ENCODE measurements at regions not wholly inside any gene's neighbourhood (a gene's known extent, or its start where the extent isn't known, plus 50 kb on each side); places are given as distances from the start of the nearest gene placed in this dataset.
"Not testable (repeated sequence)": the region's sequence is repeated elsewhere in the genome, so short reads cannot be mapped to it uniquely, and the experiment has no call there.

DNA sequence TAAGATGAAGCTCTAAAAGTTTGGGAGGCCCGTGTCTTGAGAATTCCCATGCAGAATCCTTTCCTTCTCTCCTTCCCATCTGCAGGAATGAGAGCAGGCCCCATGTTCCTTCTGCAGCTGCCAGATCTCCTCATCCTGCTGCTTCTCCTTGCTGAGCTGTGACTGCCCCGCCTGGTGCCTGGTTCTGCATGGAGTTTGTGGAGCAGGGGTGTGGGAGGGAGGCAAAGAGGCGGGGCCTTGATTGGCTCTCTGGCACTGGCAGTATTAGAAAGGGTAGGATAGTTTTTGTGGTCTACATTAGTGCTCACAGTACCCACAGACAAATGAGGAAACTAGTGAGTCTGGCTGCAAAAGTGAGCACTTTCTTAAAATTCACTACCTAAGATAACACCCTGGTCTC is 91.1 kb upstream of the CLPB start:
- H3K4me3 ChIP-seq (ENCODE audit: low read length in 2 of 2) = no peak overlapping the region

DNA sequence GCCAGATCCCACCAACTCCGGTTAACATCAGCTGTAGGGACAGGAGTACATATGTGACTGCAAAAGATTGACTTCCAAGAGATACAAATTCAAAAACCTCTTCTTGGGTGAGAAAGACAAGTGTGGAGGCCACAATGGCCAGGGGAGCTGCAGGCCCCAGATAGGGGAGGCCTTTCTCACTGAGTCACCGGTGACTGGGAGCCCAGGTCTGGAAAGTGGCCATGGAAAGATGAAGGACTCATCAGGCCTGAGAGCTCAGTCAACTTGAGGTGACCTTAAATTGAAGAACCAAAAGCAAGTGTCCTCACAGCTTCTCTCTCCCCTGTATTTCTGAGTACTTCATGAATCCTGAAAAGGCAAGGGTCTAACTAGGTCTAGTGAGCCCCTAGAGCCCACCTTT is 90.4 kb upstream of the CLPB start:
- no peak overlapping the region for H3K27ac ChIP-seq (ENCODE audit: low read depth in 2 of 2, low read length in 2 of 2)

More for the DNA sequence above, 91.1 kb upstream of the CLPB start:
- H3K9me3 ChIP-seq (ENCODE audit: control insufficient read depth in 2 of 2, low read length in 2 of 2) = no peaks in the 10 kb centered on the region
- H3K36me3 ChIP-seq (ENCODE audit: control insufficient read depth in 2 of 2, insufficient read depth in 2 of 2, low read length in 2 of 2) = no peaks in the 10 kb centered on the region
- H3K4me1 ChIP-seq (ENCODE audit: control insufficient read depth in 2 of 2, insufficient read depth in 2 of 2, low read length in 2 of 2) = no peaks in the 10 kb centered on the region
- no peak overlapping the region for H3K9ac ChIP-seq (ENCODE audit: low read depth in 1 of 2, low read length in 2 of 2)
- H3K27ac ChIP-seq (ENCODE audit: low read depth in 2 of 2, low read length in 2 of 2) = no peak overlapping the region
- no peaks in the 10 kb centered on the region for H3K27me3 ChIP-seq (ENCODE audit: control insufficient read depth in 2 of 2, insufficient read depth in 2 of 2, low read length in 2 of 2)

GRCh38 chr11:72523991-72524390 is 89.7 kb upstream of the CLPB start:
- Histone ChIP-seq H3K27ac (ENCODE audit: low read depth in 2 of 2, low read length in 2 of 2) (no peak overlapping the region), H3K36me3 (ENCODE audit: control insufficient read depth in 2 of 2, insufficient read depth in 2 of 2, low read length in 2 of 2) (no peaks in the 10 kb centered on the region), H3K4me1 (ENCODE audit: control insufficient read depth in 2 of 2, insufficient read depth in 2 of 2, low read length in 2 of 2) (peaks cover 0 to 1% of the 10 kb centered on the region in 2 donors), H3K27me3 (ENCODE audit: control insufficient read depth in 2 of 2, insufficient read depth in 2 of 2, low read length in 2 of 2) (no peaks in the 10 kb centered on the region), H3K4me3 (ENCODE audit: low read length in 2 of 2) (no peak overlapping the region), H3K9ac (ENCODE audit: low read depth in 1 of 2, low read length in 2 of 2) (no peak overlapping the region), H3K9me3 (ENCODE audit: control insufficient read depth in 2 of 2, low read length in 2 of 2) (no peaks in the 10 kb centered on the region)

More for the DNA sequence above, 90.4 kb upstream of the CLPB start:
- Histone ChIP-seq H3K9ac (ENCODE audit: low read depth in 1 of 2, low read length in 2 of 2) (no peak overlapping the region), H3K36me3 (ENCODE audit: control insufficient read depth in 2 of 2, insufficient read depth in 2 of 2, low read length in 2 of 2) (no peaks in the 10 kb centered on the region), H3K9me3 (ENCODE audit: control insufficient read depth in 2 of 2, low read length in 2 of 2) (no peaks in the 10 kb centered on the region), H3K4me3 (ENCODE audit: low read length in 2 of 2) (no peak overlapping the region), H3K4me1 (ENCODE audit: control insufficient read depth in 2 of 2, insufficient read depth in 2 of 2, low read length in 2 of 2) (no peaks in the 10 kb centered on the region), H3K27me3 (ENCODE audit: control insufficient read depth in 2 of 2, insufficient read depth in 2 of 2, low read length in 2 of 2) (no peaks in the 10 kb centered on the region)

- H3K27ac ChIP-seq (ENCODE audit: low read depth in 2 of 2, low read length in 2 of 2) = no peak overlapping the region
- H3K36me3 ChIP-seq (ENCODE audit: control insufficient read depth in 2 of 2, insufficient read depth in 2 of 2, low read length in 2 of 2) = no peaks in the 10 kb centered on the region
These were observed 87.9 kb upstream of the CLPB start for GRCh38 chr11:72522186-72522585.

DNA sequence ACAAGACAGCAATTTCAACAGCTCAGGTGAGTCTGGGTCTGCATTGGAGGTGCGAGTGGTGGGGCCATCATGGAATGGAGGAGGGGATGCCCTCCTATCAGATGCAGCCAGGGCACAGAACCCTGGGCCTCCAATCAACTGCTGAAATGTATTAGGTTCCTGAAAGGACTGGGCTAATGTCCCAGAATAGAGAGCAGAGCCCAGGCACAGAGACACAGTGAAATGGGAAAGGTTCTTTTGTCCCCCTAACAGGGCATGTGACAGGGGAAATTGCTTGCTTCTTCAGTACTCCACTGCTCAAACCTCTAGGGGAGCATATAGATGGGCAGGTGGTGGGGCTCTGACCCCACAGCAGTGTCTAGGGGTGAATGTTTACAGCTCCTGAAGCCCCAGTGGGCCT is 87.3 kb upstream of the CLPB start:
- Histone ChIP-seq H3K27ac (ENCODE audit: low read depth in 2 of 2, low read length in 2 of 2) (no peak overlapping the region), H3K27me3 (ENCODE audit: control insufficient read depth in 2 of 2, insufficient read depth in 2 of 2, low read length in 2 of 2) (no peaks in the 10 kb centered on the region), H3K4me1 (ENCODE audit: control insufficient read depth in 2 of 2, insufficient read depth in 2 of 2, low read length in 2 of 2) (peaks cover 0 to 2% of the 10 kb centered on the region in 2 donors), H3K9ac (ENCODE audit: low read depth in 1 of 2, low read length in 2 of 2) (no peak overlapping the region), H3K4me3 (ENCODE audit: low read length in 2 of 2) (no peak overlapping the region), H3K36me3 (ENCODE audit: control insufficient read depth in 2 of 2, insufficient read depth in 2 of 2, low read length in 2 of 2) (no peaks in the 10 kb centered on the region), H3K9me3 (ENCODE audit: control insufficient read depth in 2 of 2, low read length in 2 of 2) (no peaks in the 10 kb centered on the region)

More at GRCh38 chr11:72522186-72522585, 87.9 kb upstream of the CLPB start:
- H3K4me3 ChIP-seq (ENCODE audit: low read length in 2 of 2) = no peak overlapping the region
- no peaks in the 10 kb centered on the region for H3K27me3 ChIP-seq (ENCODE audit: control insufficient read depth in 2 of 2, insufficient read depth in 2 of 2, low read length in 2 of 2)
- no peak overlapping the region for H3K9ac ChIP-seq (ENCODE audit: low read depth in 1 of 2, low read length in 2 of 2)
- H3K9me3 ChIP-seq (ENCODE audit: control insufficient read depth in 2 of 2, low read length in 2 of 2) = no peaks in the 10 kb centered on the region
- peaks cover 0 to 2% of the 10 kb centered on the region in 2 donors for H3K4me1 ChIP-seq (ENCODE audit: control insufficient read depth in 2 of 2, insufficient read depth in 2 of 2, low read length in 2 of 2)

GRCh38 chr11:72520815-72521214 is 86.5 kb upstream of the CLPB start:
- H3K4me3 ChIP-seq (ENCODE audit: low read length in 2 of 2) = no peak overlapping the region

GRCh38 chr11:72519882-72520281 is 85.6 kb upstream of the CLPB start:
- not testable (repeated sequence) for H3K4me1 ChIP-seq (ENCODE audit: control insufficient read depth in 2 of 2, insufficient read depth in 2 of 2, low read length in 2 of 2)

More at GRCh38 chr11:72520815-72521214, 86.5 kb upstream of the CLPB start:
- no peak overlapping the region for H3K9ac ChIP-seq (ENCODE audit: low read depth in 1 of 2, low read length in 2 of 2)
- no peaks in the 10 kb centered on the region for H3K36me3 ChIP-seq (ENCODE audit: control insufficient read depth in 2 of 2, insufficient read depth in 2 of 2, low read length in 2 of 2)
- H3K27me3 ChIP-seq (ENCODE audit: control insufficient read depth in 2 of 2, insufficient read depth in 2 of 2, low read length in 2 of 2) = no peaks in the 10 kb centered on the region
- H3K27ac ChIP-seq (ENCODE audit: low read depth in 2 of 2, low read length in 2 of 2) = no peak overlapping the region
- H3K4me1 ChIP-seq (ENCODE audit: control insufficient read depth in 2 of 2, insufficient read depth in 2 of 2, low read length in 2 of 2) = peaks cover 0 to 2% of the 10 kb centered on the region in 2 donors
- H3K9me3 ChIP-seq (ENCODE audit: control insufficient read depth in 2 of 2, low read length in 2 of 2) = no peaks in the 10 kb centered on the region

GRCh38 chr11:72519220-72519881 is 85.0 kb upstream of the CLPB start:
- Histone ChIP-seq H3K9me3 (ENCODE audit: control insufficient read depth in 2 of 2, low read length in 2 of 2) (no peaks in the 10 kb centered on the region), H3K4me1 (ENCODE audit: control insufficient read depth in 2 of 2, insufficient read depth in 2 of 2, low read length in 2 of 2) (peaks cover 0 to 2% of the 10 kb centered on the region in 2 donors), H3K27me3 (ENCODE audit: control insufficient read depth in 2 of 2, insufficient read depth in 2 of 2, low read length in 2 of 2) (no peaks in the 10 kb centered on the region), H3K9ac (ENCODE audit: low read depth in 1 of 2, low read length in 2 of 2) (no peak overlapping the region), H3K4me3 (ENCODE audit: low read length in 2 of 2) (peak overlapping the region; percentile 14 to 51), H3K27ac (ENCODE audit: low read depth in 2 of 2, low read length in 2 of 2) (no peak overlapping the region), H3K36me3 (ENCODE audit: control insufficient read depth in 2 of 2, insufficient read depth in 2 of 2, low read length in 2 of 2) (no peaks in the 10 kb centered on the region)

More at GRCh38 chr11:72519882-72520281, 85.6 kb upstream of the CLPB start:
- H3K9ac ChIP-seq (ENCODE audit: low read depth in 1 of 2, low read length in 2 of 2); H3K27me3 ChIP-seq (ENCODE audit: control insufficient read depth in 2 of 2, insufficient read depth in 2 of 2, low read length in 2 of 2); H3K9me3 ChIP-seq (ENCODE audit: control insufficient read depth in 2 of 2, low read length in 2 of 2); H3K27ac ChIP-seq (ENCODE audit: low read depth in 2 of 2, low read length in 2 of 2); H3K36me3 ChIP-seq (ENCODE audit: control insufficient read depth in 2 of 2, insufficient read depth in 2 of 2, low read length in 2 of 2); H3K4me3 ChIP-seq (ENCODE audit: low read length in 2 of 2): not testable (repeated sequence)

- Histone ChIP-seq H3K9ac (ENCODE audit: low read depth in 1 of 2, low read length in 2 of 2) (no peak overlapping the region), H3K27ac (ENCODE audit: low read depth in 2 of 2, low read length in 2 of 2) (no peak overlapping the region), H3K9me3 (ENCODE audit: control insufficient read depth in 2 of 2, low read length in 2 of 2) (peaks cover 0 to 6% of the 10 kb centered on the region in 2 donors), H3K36me3 (ENCODE audit: control insufficient read depth in 2 of 2, insufficient read depth in 2 of 2, low read length in 2 of 2) (no peaks in the 10 kb centered on the region), H3K27me3 (ENCODE audit: control insufficient read depth in 2 of 2, insufficient read depth in 2 of 2, low read length in 2 of 2) (no peaks in the 10 kb centered on the region), H3K4me1 (ENCODE audit: control insufficient read depth in 2 of 2, insufficient read depth in 2 of 2, low read length in 2 of 2) (peaks cover 0 to 2% of the 10 kb centered on the region in 2 donors), H3K4me3 (ENCODE audit: low read length in 2 of 2) (no peak overlapping the region)
These were observed 80.0 kb upstream of the CLPB start for GRCh38 chr11:72514331-72514730.

GRCh38 chr11:72513411-72513810 is 79.1 kb upstream of the CLPB start:
- Histone ChIP-seq H3K4me1 (ENCODE audit: control insufficient read depth in 2 of 2, insufficient read depth in 2 of 2, low read length in 2 of 2) (no peaks in the 10 kb centered on the region), H3K27me3 (ENCODE audit: control insufficient read depth in 2 of 2, insufficient read depth in 2 of 2, low read length in 2 of 2) (no peaks in the 10 kb centered on the region), H3K27ac (ENCODE audit: low read depth in 2 of 2, low read length in 2 of 2) (no peak overlapping the region), H3K9me3 (ENCODE audit: control insufficient read depth in 2 of 2, low read length in 2 of 2) (peaks cover 0 to 6% of the 10 kb centered on the region in 2 donors), H3K36me3 (ENCODE audit: control insufficient read depth in 2 of 2, insufficient read depth in 2 of 2, low read length in 2 of 2) (no peaks in the 10 kb centered on the region), H3K9ac (ENCODE audit: low read depth in 1 of 2, low read length in 2 of 2) (no peak overlapping the region), H3K4me3 (ENCODE audit: low read length in 2 of 2) (no peak overlapping the region)

Data from mucosa of rectum (tissue), 2 donors.